Mesendoderm (in vitro differentiated cells): ENCODE measurements at regions not wholly inside any gene's neighbourhood (a gene's known extent, or its start where the extent isn't known, plus 50 kb on each side); places are given as distances from the start of the nearest gene placed in this dataset.

Experiments used
- DNase-seq: peaks from one replicate; pipeline ENCODE4 v3.0.0; 2013
- H2AK5ac ChIP-seq: 2 replicates; pipeline ENCODE4 v1.6.1; 2013; ENCODE audit warnings: low read length, inconsistent platforms
- H2BK120ac ChIP-seq: 2 replicates; pipeline ENCODE4 v1.6.1; 2013; ENCODE audit warnings: low read depth, mild to moderate bottlenecking, low read length, moderate library complexity, mixed read lengths
- H2BK15ac ChIP-seq: replicated peaks from 2 replicates; pipeline ENCODE4 v1.6.1; 2013; ENCODE audit warnings: low read depth, mild to moderate bottlenecking, moderate library complexity
- H2BK5ac ChIP-seq: 2 replicates; pipeline ENCODE4 v1.6.1; 2013; ENCODE audit warnings: low read length, inconsistent platforms
- H3K18ac ChIP-seq: 2 replicates; pipeline ENCODE4 v1.6.1; 2013; ENCODE audit warnings: mild to moderate bottlenecking, low read length, mixed read lengths
- H3K23ac ChIP-seq: one replicate; pipeline ENCODE4 v1.6.1; 2013; ENCODE audit warnings: low read length
- H3K27ac ChIP-seq: 2 replicates; pipeline ENCODE4 v1.5.1; 2013; ENCODE audit warnings: low read depth, mild to moderate bottlenecking, inconsistent platforms, low read length, moderate library complexity
- H3K27me3 ChIP-seq: 2 replicates; pipeline ENCODE4 v1.6.1; 2013; ENCODE audit warnings: low read length, control low read depth, mild to moderate bottlenecking, inconsistent platforms; ENCODE audit not compliant: insufficient read depth, poor library complexity
- H3K36me3 ChIP-seq: 2 replicates; pipeline ENCODE4 v1.6.1; 2013; ENCODE audit warnings: low read length, inconsistent platforms; ENCODE audit not compliant: control insufficient read depth, insufficient read depth
- H3K4ac ChIP-seq: one replicate; pipeline ENCODE4 v1.6.1; 2013; ENCODE audit warnings: low read depth, mild to moderate bottlenecking, low read length, moderate library complexity
- H3K4me1 ChIP-seq: 2 replicates; pipeline ENCODE4 v1.6.1; 2013; ENCODE audit warnings: low read depth, low read length, inconsistent platforms; ENCODE audit not compliant: control insufficient read depth
- H3K4me2 ChIP-seq: 2 replicates; pipeline ENCODE4 v1.6.1; 2013; ENCODE audit warnings: low read length
- H3K4me3 ChIP-seq: 2 replicates; pipeline ENCODE4 v1.5.1; 2013; ENCODE audit warnings: mild to moderate bottlenecking, low read length
- H3K56ac ChIP-seq: one replicate; pipeline ENCODE4 v1.6.1; 2013; ENCODE audit warnings: low read length
- H3K79me1 ChIP-seq: 2 replicates; pipeline ENCODE4 v1.6.1; 2013; ENCODE audit warnings: low read length, inconsistent platforms
- H3K79me2 ChIP-seq: 2 replicates; pipeline ENCODE4 v1.6.1; 2013; ENCODE audit warnings: mild to moderate bottlenecking, low read length; ENCODE audit not compliant: control insufficient read depth, insufficient read depth
- H3K9ac ChIP-seq: 2 replicates; pipeline ENCODE4 v1.6.1; 2013; ENCODE audit warnings: low read length, inconsistent platforms
- H4K5ac ChIP-seq: one replicate; pipeline ENCODE4 v1.6.1; 2013; ENCODE audit warnings: low read length
- H4K8ac ChIP-seq: one replicate; pipeline ENCODE4 v1.6.1; 2013; ENCODE audit warnings: low read depth, mild to moderate bottlenecking, control low read depth, low read length, moderate library complexity
- WGBS: extraction: QIAGEN DNeasy Blood & Tissue Kit; methylation state at CpG from one replicate; pipeline ENCODE4 v1.1.7; 2013; ENCODE audit warnings: low lambda C conversion rate, missing lambda C conversion rate; ENCODE audit not compliant: insufficient coverage; ENCODE audit errors: extremely low coverage; 5-methylcytosine and 5-hydroxymethylcytosine counted together

DNA sequence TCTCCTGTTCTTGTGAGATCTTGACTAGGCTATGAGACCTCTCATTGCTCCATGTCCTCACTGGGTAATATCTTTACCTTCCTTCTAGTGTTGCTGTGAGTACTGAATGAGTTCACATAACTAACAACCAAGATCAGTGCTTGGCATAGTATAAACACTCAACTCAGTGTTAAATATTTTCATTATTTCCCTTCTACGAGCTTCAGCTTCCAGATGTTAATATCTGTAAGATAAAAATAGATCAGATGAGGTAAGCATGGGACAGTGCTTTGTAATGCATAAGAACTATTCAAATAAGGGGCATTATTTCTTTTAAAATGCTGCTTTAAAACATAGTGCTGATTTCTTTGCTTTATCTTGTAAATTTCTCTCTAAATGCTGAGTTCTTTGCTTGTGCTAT lies 130.8 kb downstream of the DIPK2A start:
- Histone ChIP-seq H3K23ac (no peak overlapping the region), H3K4me2 (no peak overlapping the region), H3K4me3 (no peak overlapping the region), H3K9ac (no peak overlapping the region), H3K36me3 (no peaks in the 10 kb centered on the region), H2BK5ac (no peak overlapping the region), H2BK15ac (no peak overlapping the region), H3K4me1 (no peaks in the 10 kb centered on the region), H3K79me1 (no peaks in the 10 kb centered on the region), H4K5ac (no peak overlapping the region), H3K56ac (no peak overlapping the region), H3K79me2 (no peaks in the 10 kb centered on the region), H3K4ac (no peak overlapping the region), H3K27ac (no peak overlapping the region), H2AK5ac (no peak overlapping the region), H2BK120ac (no peak overlapping the region), H4K8ac (no peak overlapping the region), H3K18ac (no peak overlapping the region), H3K27me3 (no peaks in the 10 kb centered on the region)
- no CpG with 5 or more reads among the region's 1 CpG for WGBS
- no peak for DNase-seq

DNA sequence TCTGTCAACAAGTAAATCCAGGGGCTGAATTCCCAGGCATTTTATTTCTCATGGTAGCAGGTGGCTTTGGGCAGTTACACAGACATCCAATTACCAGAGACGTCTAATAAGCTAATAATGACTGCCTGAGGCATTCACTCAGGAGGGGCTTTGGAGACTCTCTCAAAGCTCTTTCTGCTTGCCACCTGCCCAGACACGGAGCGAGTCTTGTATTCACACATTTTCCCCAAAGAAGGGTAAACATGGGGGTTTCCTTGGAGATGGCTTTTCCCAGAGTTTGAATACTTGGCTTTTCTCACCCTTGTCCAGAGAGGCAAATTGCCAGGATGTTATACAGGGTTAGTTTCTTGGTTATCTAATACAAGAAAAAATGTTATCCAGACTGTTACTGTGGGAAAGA lies 132.6 kb downstream of the DIPK2A start:
- no CpG with 5 or more reads among the region's 3 CpGs for WGBS
- Histone ChIP-seq H3K27ac (no peak overlapping the region), H3K36me3 (no peaks in the 10 kb centered on the region), H4K8ac (no peak overlapping the region), H3K4me2 (no peak overlapping the region), H4K5ac (no peak overlapping the region), H2BK15ac (no peak overlapping the region), H2BK5ac (no peak overlapping the region), H3K4me1 (no peaks in the 10 kb centered on the region), H3K9ac (no peak overlapping the region), H3K56ac (no peak overlapping the region), H3K23ac (no peak overlapping the region), H3K79me1 (no peaks in the 10 kb centered on the region), H3K4ac (no peak overlapping the region), H2AK5ac (no peak overlapping the region), H3K4me3 (no peak overlapping the region), H3K27me3 (no peaks in the 10 kb centered on the region), H3K79me2 (no peaks in the 10 kb centered on the region), H3K18ac (no peak overlapping the region), H2BK120ac (no peak overlapping the region)
- peak; percentile 7 for DNase-seq

DNA sequence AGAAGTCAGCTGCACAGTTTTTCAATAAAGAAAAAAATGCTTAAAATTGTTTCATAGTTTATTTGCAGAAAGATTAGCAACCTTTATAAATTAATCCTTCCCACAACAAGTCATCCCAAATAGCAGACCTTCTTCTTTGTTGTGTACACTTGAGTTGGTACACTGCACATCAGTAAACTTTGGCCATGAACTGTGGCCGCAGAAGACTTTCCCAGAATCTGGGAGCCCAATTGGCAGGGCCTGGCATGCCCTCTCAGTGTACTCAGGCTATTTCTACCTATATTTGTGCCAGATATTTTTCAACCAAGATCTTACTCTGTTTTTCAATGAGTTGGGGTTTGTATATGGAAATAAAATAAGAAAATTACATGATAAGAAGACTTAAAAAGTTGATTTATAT lies 133.1 kb downstream of the DIPK2A start:
- H3K27me3 ChIP-seq: no peaks in the 10 kb centered on the region
- H3K4me3 ChIP-seq: no peak overlapping the region
- H3K23ac ChIP-seq: no peak overlapping the region
- H4K8ac ChIP-seq: no peak overlapping the region
- no CpG with 5 or more reads among the region's 1 CpG for WGBS
- no peak overlapping the region for H2AK5ac ChIP-seq
- no peak overlapping the region for H3K27ac ChIP-seq
- H3K79me2 ChIP-seq: no peaks in the 10 kb centered on the region
- H3K9ac ChIP-seq: no peak overlapping the region
- H3K56ac ChIP-seq: no peak overlapping the region
- no peak overlapping the region for H2BK15ac ChIP-seq
- no peak overlapping the region for H3K18ac ChIP-seq
- no peaks in the 10 kb centered on the region for H3K36me3 ChIP-seq
- no peak overlapping the region for H2BK5ac ChIP-seq
- no peak overlapping the region for H3K4ac ChIP-seq
- H3K4me1 ChIP-seq: no peaks in the 10 kb centered on the region
- H4K5ac ChIP-seq: no peak overlapping the region
- no peaks in the 10 kb centered on the region for H3K79me1 ChIP-seq
- H2BK120ac ChIP-seq: no peak overlapping the region
- no peak for DNase-seq
- H3K4me2 ChIP-seq: no peak overlapping the region

DNA sequence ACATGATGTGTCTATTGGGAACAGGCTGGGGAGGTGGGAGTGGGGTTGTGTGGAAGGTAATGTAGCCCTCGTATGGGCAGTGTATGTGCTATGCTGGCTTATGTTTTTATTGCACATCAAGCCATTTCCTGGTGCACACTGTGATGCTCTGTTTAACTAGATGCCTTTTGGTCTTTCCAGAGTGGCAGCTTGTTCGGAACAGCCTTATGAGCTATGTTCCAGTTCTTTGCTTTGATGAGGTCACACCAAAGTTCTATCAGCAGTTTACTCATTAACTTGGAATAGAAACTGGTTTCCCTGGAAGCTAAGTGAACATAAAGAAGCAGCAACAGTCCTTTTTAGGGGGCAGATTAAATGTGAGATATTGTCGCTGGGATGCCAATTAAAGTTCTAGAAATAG lies 133.9 kb downstream of the DIPK2A start:
- Histone ChIP-seq H2BK15ac (no peak overlapping the region), H2BK5ac (no peak overlapping the region), H3K56ac (no peak overlapping the region), H3K4me2 (no peak overlapping the region), H2BK120ac (no peak overlapping the region), H3K23ac (no peak overlapping the region), H4K5ac (no peak overlapping the region), H2AK5ac (no peak overlapping the region), H3K36me3 (no peaks in the 10 kb centered on the region), H3K4ac (no peak overlapping the region), H3K27ac (no peak overlapping the region), H3K4me1 (no peaks in the 10 kb centered on the region), H3K9ac (no peak overlapping the region), H3K18ac (no peak overlapping the region), H3K79me1 (no peaks in the 10 kb centered on the region), H4K8ac (no peak overlapping the region), H3K4me3 (no peak overlapping the region), H3K27me3 (no peaks in the 10 kb centered on the region), H3K79me2 (no peaks in the 10 kb centered on the region)
- WGBS: no CpG with 5 or more reads among the region's 3 CpGs
- no peak for DNase-seq

DNA sequence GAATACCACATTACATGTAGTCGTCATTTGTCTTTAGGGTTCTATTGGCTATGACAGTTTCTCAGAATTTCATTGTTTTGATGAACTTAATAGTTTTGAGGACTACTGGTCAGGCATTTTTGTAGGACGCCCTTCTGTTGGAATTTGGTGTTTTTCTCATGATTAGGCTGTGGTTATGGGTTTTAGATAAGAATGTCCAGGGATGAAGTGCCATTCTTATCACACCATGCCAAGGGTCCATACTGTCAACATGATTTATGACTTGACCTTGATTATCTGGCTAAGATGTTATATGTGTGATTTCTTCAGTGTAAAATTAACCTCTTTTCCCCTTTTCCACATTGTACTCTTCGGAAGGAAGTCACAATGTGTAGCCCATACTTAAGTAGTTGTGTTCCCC lies 135.3 kb downstream of the DIPK2A start:
- H3K18ac ChIP-seq: no peak overlapping the region
- WGBS: no CpG with 5 or more reads among the region's 3 CpGs
- no peak overlapping the region for H3K27ac ChIP-seq
- H3K4ac ChIP-seq: no peak overlapping the region
- no peak overlapping the region for H4K5ac ChIP-seq
- no peak overlapping the region for H2AK5ac ChIP-seq
- no peaks in the 10 kb centered on the region for H3K79me1 ChIP-seq
- DNase-seq: no peak
- no peaks in the 10 kb centered on the region for H3K36me3 ChIP-seq
- no peak overlapping the region for H2BK5ac ChIP-seq
- H3K4me1 ChIP-seq: no peaks in the 10 kb centered on the region
- H3K4me3 ChIP-seq: no peak overlapping the region
- no peak overlapping the region for H3K4me2 ChIP-seq
- H3K23ac ChIP-seq: no peak overlapping the region
- no peaks in the 10 kb centered on the region for H3K27me3 ChIP-seq
- H2BK120ac ChIP-seq: no peak overlapping the region
- H3K56ac ChIP-seq: no peak overlapping the region
- H2BK15ac ChIP-seq: no peak overlapping the region
- H3K79me2 ChIP-seq: no peaks in the 10 kb centered on the region
- no peak overlapping the region for H4K8ac ChIP-seq
- no peak overlapping the region for H3K9ac ChIP-seq

DNA sequence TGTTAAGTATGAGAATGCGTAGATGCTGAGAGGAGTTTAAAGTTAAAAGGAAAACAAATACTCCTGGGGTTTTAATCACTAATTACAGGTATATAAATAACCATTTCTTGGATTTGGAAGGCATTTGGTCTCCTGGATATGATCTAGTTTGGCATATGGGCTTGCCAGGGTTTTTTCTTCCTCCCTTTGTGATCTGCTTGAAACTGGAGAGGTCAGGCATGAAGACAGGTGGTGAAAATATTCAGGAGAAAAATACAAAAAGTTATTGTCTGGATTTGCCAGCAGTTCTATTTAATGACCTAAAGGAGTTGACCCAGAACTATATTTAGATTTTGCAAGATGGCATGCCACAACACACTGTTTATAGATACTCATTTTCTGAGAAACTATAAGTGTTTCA lies 136.3 kb downstream of the DIPK2A start:
- H3K18ac ChIP-seq: no peak overlapping the region
- WGBS: no CpG with 5 or more reads among the region's 1 CpG
- H4K5ac ChIP-seq: no peak overlapping the region
- H3K27ac ChIP-seq: no peak overlapping the region
- H3K56ac ChIP-seq: no peak overlapping the region
- no peaks in the 10 kb centered on the region for H3K27me3 ChIP-seq
- H3K4me3 ChIP-seq: no peak overlapping the region
- no peak for DNase-seq
- H2BK15ac ChIP-seq: no peak overlapping the region
- no peak overlapping the region for H3K23ac ChIP-seq
- H3K36me3 ChIP-seq: no peaks in the 10 kb centered on the region
- no peak overlapping the region for H3K4me2 ChIP-seq
- H2BK120ac ChIP-seq: no peak overlapping the region
- no peak overlapping the region for H4K8ac ChIP-seq
- no peak overlapping the region for H2AK5ac ChIP-seq
- no peaks in the 10 kb centered on the region for H3K4me1 ChIP-seq
- no peaks in the 10 kb centered on the region for H3K79me2 ChIP-seq
- no peak overlapping the region for H2BK5ac ChIP-seq
- H3K4ac ChIP-seq: no peak overlapping the region
- no peak overlapping the region for H3K9ac ChIP-seq
- no peaks in the 10 kb centered on the region for H3K79me1 ChIP-seq
